Spleen (tissue), 11 donors: ENCODE measurements at regions not wholly inside any gene's neighbourhood (a gene's known extent, or its start where the extent isn't known, plus 50 kb on each side); places are given as distances from the start of the nearest gene placed in this dataset.

Experiments
- DNase-seq: peaks from one replicate; pipeline ENCODE4 v3.0.0-alpha.2; 2020
- H3K27ac ChIP-seq, 8 donors: fragments of 200-600 bp; sonication (generic) in 7 of 8; 1 replicate in 4 of 8; 2 replicates in 4 of 8; pipeline versions ENCODE4 v1.5.0 to v1.8.0; 2016 to 2021; ENCODE audit warnings: inconsistent platforms in 4 of 8, mild to moderate bottlenecking in 4 of 8, moderate library complexity in 1 of 8
- H3K27me3 ChIP-seq, 7 donors: fragments of 200-600 bp; sonication (generic) in 6 of 7; replicated peaks in 1 of 7; 1 replicate in 4 of 7; 2 replicates in 3 of 7; pipeline versions ENCODE4 v1.5.0 to v1.8.0; 2016 to 2021; ENCODE audit warnings: inconsistent platforms in 3 of 7, mild to moderate bottlenecking in 1 of 7
- H3K36me3 ChIP-seq, 6 donors: fragments of 200-600 bp; sonication (generic) in 5 of 6; 1 replicate in 4 of 6; 2 replicates in 2 of 6; pipeline versions ENCODE4 v1.5.0 to v1.8.0; 2016 to 2021; ENCODE audit warnings: inconsistent platforms in 2 of 6
- H3K4me1 ChIP-seq, 6 donors: fragments of 200-600 bp; sonication (generic) in 5 of 6; 1 replicate in 3 of 6; 2 replicates in 3 of 6; pipeline versions ENCODE4 v1.5.0 to v1.8.0; 2016 to 2021; ENCODE audit warnings: inconsistent platforms in 3 of 6
- H3K4me3 ChIP-seq, 8 donors: fragments of 200-600 bp; sonication (generic) in 7 of 8; 1 replicate in 4 of 8; 2 replicates in 4 of 8; pipeline versions ENCODE4 v1.5.0 to v1.8.0; 2016 to 2021; ENCODE audit warnings: inconsistent platforms in 4 of 8, mild to moderate bottlenecking in 4 of 8, moderate library complexity in 2 of 8
- H3K9me3 ChIP-seq, 8 donors: fragments of 200-600 bp; sonication (generic) in 7 of 8; 1 replicate in 4 of 8; 2 replicates in 4 of 8; pipeline versions ENCODE4 v1.5.0 to v1.8.0; 2016 to 2021; ENCODE audit warnings: inconsistent platforms in 4 of 8
- CTCF ChIP-seq, 11 experiments: fragments of 200-600 bp in 7 of 11; fragments of 450-650 bp in 4 of 11; sonication (generic) in 4 of 11; IDR thresholded peaks in 8 of 11; conservative IDR thresholded peaks in 3 of 11; 1 replicate in 7 of 11; 2 replicates in 4 of 11; pipeline versions ENCODE4 v1.4.0 to v1.8.0; 2016 to 2021; ENCODE audit warnings: antibody characterized with exemption in 11 of 11, inconsistent platforms in 4 of 11, mild to moderate bottlenecking in 1 of 11
- POLR2A ChIP-seq, 3 donors: fragments of 450-650 bp; IDR thresholded peaks; one replicate each; pipeline ENCODE4 v1.5.1; 2017; ENCODE audit warnings: antibody characterized with exemption in 3 of 3, mild to moderate bottlenecking in 1 of 3
- POLR2AphosphoS5 ChIP-seq, 3 donors: sonication (generic); formaldehyde crosslinking; IDR thresholded peaks; one replicate each; pipeline ENCODE4 v1.5.1; 2017; ENCODE audit warnings: antibody characterized with exemption in 3 of 3
- WGBS, 5 donors: extraction: QIAGEN DNeasy Blood & Tissue Kit in 3 of 5; methylation state at CpG; one replicate each; pipeline versions ENCODE4 v1.1.5 to v1.1.7; 2013 to 2018; 5-methylcytosine and 5-hydroxymethylcytosine counted together
- intact Hi-C: fragments of 100-400 bp; cut with DNase I; formaldehyde crosslinking; loops from one replicate; pipeline ENCODE4 v1.15.0; 2023; ENCODE audit warnings: low total_unique reads
- donor health status: healthy with polysubstance abuse.
- donor health status: DM: no; HTN: no; CAD: no; lungs with moderate emphysema.
- donor health status: DM: no; HTN: no; CAD: no.
- donor health status: Bipolar disorder and iron deficiency.
- donor health status: healthy.
- donor health status: DM: no; HTN: no; CAD: no.
- donor health status: DM: yes; HTN: yes; CAD: no.

- no peak overlapping the region for H3K4me3 ChIP-seq
- peaks cover 0 to 17% (median 3%) of the 10 kb centered on the region in 6 donors for H3K4me1 ChIP-seq
- DNase-seq: no peak
- H3K27me3 ChIP-seq: no peaks in the 10 kb centered on the region
- 51 to 66% (median 59%) methylated on average over 5 of the region's 5 CpGs for WGBS, 5 donors
- intact Hi-C loops: no loop called here
- H3K36me3 ChIP-seq: no peaks in the 10 kb centered on the region
- no peak overlapping the region for H3K27ac ChIP-seq
- peaks cover 0 to 15% (median 5%) of the 10 kb centered on the region in 8 donors for H3K9me3 ChIP-seq
- TF ChIP-seq POLR2AphosphoS5 (IDR thresholded peaks at IDR 0.05) (no peak), POLR2A (IDR thresholded peaks at IDR 0.05) (no peak), CTCF (IDR thresholded peaks at IDR 0.05 in 8 of 11, conservative IDR thresholded peaks at IDR 0.05 in 3 of 11) (no peak)
These were observed 260.0 kb downstream of the KLF12 start for GRCh38 chr13:73873940-73874830.

GRCh38 chr13:73872397-73872796, 261.8 kb downstream of the KLF12 start:
- TF ChIP-seq POLR2AphosphoS5 (IDR thresholded peaks at IDR 0.05) (no peak), POLR2A (IDR thresholded peaks at IDR 0.05) (no peak), CTCF (IDR thresholded peaks at IDR 0.05 in 8 of 11, conservative IDR thresholded peaks at IDR 0.05 in 3 of 11) (no peak)
- WGBS, 5 donors: 62 to 98% (median 79%) methylated on average over 3 of the region's 3 CpGs
- Histone ChIP-seq H3K9me3 (peaks cover 0 to 1% (median under 1%) of the 10 kb centered on the region in 8 donors), H3K27me3 (no peaks in the 10 kb centered on the region), H3K4me1 (peaks cover 0 to 17% (median 3%) of the 10 kb centered on the region in 6 donors), H3K27ac (no peak overlapping the region), H3K4me3 (no peak overlapping the region), H3K36me3 (no peaks in the 10 kb centered on the region)
- intact Hi-C loops: no loop called here
- no peak for DNase-seq

GRCh38 chr13:73870970-73871935, 263.0 kb downstream of the KLF12 start:
- H3K27ac ChIP-seq: peak overlapping the region in 2 of 8 donors; percentile 8 to 29
- no peak for DNase-seq
- no peaks in the 10 kb centered on the region for H3K9me3 ChIP-seq
- peaks cover 0 to 17% (median 3%) of the 10 kb centered on the region in 6 donors for H3K4me1 ChIP-seq
- WGBS, 5 donors: 81 to 89% (median 85%) methylated on average over 15 of the region's 15 CpGs
- intact Hi-C loops: no loop called here
- TF ChIP-seq POLR2AphosphoS5 (IDR thresholded peaks at IDR 0.05) (no peak), CTCF (IDR thresholded peaks at IDR 0.05 in 8 of 11, conservative IDR thresholded peaks at IDR 0.05 in 3 of 11) (no peak), POLR2A (IDR thresholded peaks at IDR 0.05) (no peak)
- no peaks in the 10 kb centered on the region for H3K27me3 ChIP-seq
- no peak overlapping the region for H3K4me3 ChIP-seq
- no peaks in the 10 kb centered on the region for H3K36me3 ChIP-seq
